Ovary (tissue), 3 donors: ENCODE measurements at regions not wholly inside any gene's neighbourhood (a gene's known extent, or its start where the extent isn't known, plus 50 kb on each side); places are given as distances from the start of the nearest gene placed in this dataset.

Source experiments
- CTCF ChIP-seq, 3 donors: fragments of 450-650 bp in 2 of 3; fragments of 200-600 bp in 1 of 3; IDR thresholded peaks; one replicate each; pipeline versions ENCODE4 v1.5.1 to v1.8.0; 2016 to 2022; ENCODE audit warnings: antibody characterized with exemption in 3 of 3, mild to moderate bottlenecking in 1 of 3
- EP300 ChIP-seq: sonication (generic); formaldehyde crosslinking; IDR thresholded peaks from one replicate; pipeline ENCODE4 v1.6.1; 2017; ENCODE audit warnings: antibody characterized with exemption
- POLR2A ChIP-seq: fragments of 450-650 bp; IDR thresholded peaks from one replicate; pipeline ENCODE4 v1.6.1; 2017; ENCODE audit warnings: antibody characterized with exemption, mild to moderate bottlenecking, moderate library complexity
- donor health status: DM: no; HTN: no; CAD: no.

GRCh38 chr12:82187595-82187994, 170.6 kb downstream of the CCDC59 start:
- TF ChIP-seq CTCF (IDR thresholded peaks at IDR 0.05): no peak
- no peak for TF ChIP-seq POLR2A
- TF ChIP-seq EP300: no peak
